ENCODE measurements at regions not wholly inside any gene's neighbourhood (a gene's known extent, or its start where the extent isn't known, plus 50 kb on each side); places are given as distances from the start of the nearest gene placed in this dataset.

- no peak for DNase-seq (ENCODE audit: low read depth in 4 of 4, low spot score in 3 of 4)
These were observed 209.0 kb downstream of the EFHB start for GRCh38 chr3:19725000-19725399.

DNA sequence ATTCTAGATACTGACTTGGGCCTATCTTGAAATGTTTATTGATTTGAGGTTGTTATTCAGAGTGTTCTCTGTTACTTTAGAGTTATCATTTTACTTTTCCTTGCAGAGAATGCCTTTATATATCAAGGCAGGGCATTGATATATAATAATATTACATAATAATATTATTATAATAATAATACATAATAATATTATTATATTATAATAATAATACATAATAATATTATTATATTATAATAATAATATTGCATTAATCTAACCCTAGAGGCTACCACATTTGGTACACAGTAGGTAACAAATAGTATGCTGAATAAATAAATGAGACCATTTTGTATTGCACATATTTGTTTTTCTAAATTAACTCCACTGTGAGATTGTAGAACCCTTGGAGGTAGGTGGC is 216.3 kb downstream of the EFHB start:
- no peak for DNase-seq (ENCODE audit: low read depth in 4 of 4, low spot score in 3 of 4)

DNA sequence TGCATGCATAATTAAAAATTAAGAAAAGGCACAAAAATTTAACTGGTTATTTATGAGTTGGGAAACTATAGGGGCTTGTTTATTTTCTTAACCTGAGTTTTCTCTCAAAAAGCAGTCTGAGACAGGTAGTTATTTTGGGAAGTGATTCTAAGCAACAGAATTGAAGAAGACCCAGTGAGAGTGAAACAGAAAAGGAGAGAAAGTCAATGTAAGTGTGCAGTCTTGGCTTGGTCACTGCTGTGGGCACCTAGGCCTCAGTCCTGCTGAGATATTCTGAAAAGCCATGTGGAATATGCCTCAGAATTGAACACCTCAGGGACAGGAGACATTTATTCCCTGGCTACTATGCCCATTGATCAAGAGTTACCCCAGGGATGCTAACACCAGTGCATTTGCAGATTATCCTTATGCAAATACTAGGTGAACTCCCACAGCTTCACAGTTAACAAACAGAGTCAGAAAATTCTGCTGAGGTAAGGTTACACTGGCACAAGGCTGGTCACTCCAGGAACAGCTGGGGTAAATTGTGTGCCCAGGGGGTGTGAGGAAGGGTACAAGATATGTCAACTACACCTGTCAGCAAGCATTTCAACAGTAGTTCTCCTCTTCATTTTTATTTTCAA is 222.7 kb downstream of the EFHB start:
- no peak for DNase-seq (ENCODE audit: low read depth in 4 of 4, low spot score in 3 of 4)

DNA sequence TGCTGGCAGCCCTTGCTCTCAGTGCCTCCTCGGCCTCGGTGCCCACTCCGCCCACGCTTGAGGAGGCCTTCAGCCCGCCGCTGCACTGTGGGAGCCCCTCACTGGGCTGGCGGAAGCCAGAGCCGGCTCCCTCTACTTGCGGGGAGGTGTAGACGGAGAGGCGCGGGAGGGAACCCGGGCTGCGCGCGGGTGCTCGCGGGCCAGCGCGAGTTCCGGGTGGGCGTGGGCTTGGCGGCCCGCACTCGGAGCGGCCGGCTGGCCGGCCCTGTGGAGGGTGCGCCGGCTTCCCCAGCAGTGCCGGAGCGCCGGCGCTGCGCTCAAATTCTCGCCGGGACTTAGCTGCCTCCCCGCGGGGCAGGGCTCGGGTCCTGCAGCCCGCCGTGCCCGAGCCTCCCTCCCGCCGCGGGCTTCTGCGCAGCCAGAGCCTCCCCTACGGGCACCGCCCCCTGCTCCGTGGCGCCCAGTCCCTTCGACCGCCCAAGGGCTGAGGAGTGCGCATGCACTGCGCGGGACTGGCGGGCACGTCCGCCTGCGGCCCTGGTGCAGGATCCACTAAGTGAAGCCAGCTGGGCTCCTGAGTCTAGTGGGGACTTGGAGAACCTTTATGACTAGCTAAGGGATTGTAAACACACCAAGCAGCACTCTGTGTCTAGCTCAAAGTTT is 231.5 kb downstream of the EFHB start:
- no peak for DNase-seq (ENCODE audit: low read depth in 4 of 4, low spot score in 3 of 4)

GRCh38 chr3:19688767-19689166 is 245.2 kb downstream of the EFHB start:
- no peak for DNase-seq (ENCODE audit: low read depth in 4 of 4, low spot score in 3 of 4)

GRCh38 chr3:19668163-19668562 is 265.9 kb downstream of the EFHB start:
- no peak for DNase-seq (ENCODE audit: low read depth in 4 of 4, low spot score in 3 of 4)

- DNase-seq (ENCODE audit: low read depth in 4 of 4, low spot score in 3 of 4): no peak
These were observed 271.5 kb downstream of the EFHB start for GRCh38 chr3:19662486-19662885.

- no peak for DNase-seq (ENCODE audit: low read depth in 4 of 4, low spot score in 3 of 4)
These were observed 281.7 kb downstream of the EFHB start for GRCh38 chr3:19652336-19652735.

DNA sequence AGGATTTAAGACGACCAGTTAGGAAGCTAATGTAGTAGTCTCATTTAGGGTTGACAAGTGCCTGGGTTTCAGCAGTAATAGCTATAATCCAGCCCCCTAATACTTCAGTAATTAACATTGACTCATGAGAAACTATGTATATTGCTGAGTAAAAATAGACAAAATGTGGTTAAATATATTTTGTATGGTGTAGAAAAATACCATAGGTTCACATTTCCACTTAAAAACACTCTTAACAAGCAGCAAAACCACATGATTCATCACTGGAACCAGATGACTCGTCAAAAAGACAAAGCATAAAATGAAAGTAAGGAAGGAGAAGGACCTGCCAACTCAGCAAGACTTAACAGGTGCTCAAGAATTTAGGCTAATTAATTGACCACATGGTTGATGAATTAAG is 288.9 kb downstream of the EFHB start:
- DNase-seq (ENCODE audit: low read depth in 4 of 4, low spot score in 3 of 4): no peak

- no peak for DNase-seq (ENCODE audit: low read depth in 4 of 4, low spot score in 3 of 4)
These were observed 289.6 kb downstream of the EFHB start for GRCh38 chr3:19644405-19644804.

GRCh38 chr3:19641408-19641807 is 292.6 kb downstream of the EFHB start:
- DNase-seq (ENCODE audit: low read depth in 4 of 4, low spot score in 3 of 4): no peak

DNA sequence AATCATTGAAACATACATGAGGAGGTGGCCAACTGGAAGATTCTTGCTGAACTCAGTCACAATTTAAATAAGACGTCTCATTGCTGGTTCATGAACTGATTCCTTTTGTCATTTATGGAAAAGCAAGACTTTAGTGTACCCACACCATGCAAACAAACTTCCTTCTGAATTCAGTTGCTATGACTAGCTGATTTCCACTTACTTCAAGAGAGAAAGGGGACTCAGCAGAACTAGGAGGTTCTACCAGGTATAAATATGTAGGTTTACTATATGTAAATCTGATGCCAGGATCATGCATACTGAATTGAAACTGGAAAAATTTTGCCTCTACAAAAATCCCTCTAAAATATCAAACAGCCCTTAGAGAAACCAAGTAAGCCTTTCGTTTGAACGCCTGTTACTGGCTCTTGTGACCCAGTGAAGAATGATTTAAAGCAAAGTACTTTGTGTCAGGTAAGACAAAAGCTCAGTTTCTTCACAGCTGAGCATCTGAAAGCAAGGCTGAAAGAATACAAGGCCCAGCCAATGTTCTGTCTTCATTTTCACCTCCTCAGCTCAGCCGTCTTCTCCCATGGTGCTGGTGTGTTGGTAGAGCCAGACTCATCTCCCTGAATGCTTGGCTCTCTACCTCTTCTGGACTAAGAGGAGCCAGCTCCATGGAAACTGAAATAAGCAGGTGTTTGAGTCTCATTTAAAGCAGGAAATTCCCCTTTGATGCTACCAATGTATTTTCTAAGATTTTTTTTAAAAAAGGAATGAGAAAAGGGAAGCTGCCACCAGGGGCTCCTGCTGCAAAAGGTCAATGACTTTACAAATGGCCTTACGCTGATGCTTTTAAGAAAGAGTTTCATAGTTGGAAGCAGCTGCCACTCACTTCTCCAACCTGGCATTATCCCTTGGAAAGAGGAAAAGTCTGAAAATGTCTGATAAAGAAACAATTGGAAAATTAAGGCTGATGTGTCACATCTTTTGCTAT is 301.6 kb downstream of the EFHB start:
- DNase-seq (ENCODE audit: low read depth in 4 of 4, low spot score in 3 of 4): no peak

DNA sequence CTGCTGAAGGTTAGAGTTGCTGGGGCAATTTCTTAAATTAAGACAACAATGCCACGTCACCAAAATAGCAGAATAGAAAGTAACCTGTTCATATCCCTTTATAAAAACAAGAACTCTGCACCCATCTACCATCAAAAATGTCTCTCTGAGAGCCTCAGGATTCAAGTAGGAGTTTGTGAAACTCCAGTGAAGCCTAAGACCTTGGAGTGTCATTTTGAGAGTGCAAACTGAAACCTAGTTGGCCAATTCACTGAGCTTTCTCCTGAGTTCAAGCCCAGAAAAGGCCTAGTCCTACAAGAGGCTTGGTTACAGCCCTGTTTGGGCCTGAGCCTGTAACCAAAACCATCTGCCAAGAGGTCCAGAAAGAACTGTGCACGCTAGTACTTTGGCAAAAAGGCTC is 335.1 kb downstream of the EFHB start:
- DNase-seq (ENCODE audit: low read depth in 4 of 4, low spot score in 3 of 4): no peak

GRCh38 chr3:19596408-19596807 is 337.6 kb downstream of the EFHB start:
- no peak for DNase-seq (ENCODE audit: low read depth in 4 of 4, low spot score in 3 of 4)

- no peak for DNase-seq (ENCODE audit: low read depth in 4 of 4, low spot score in 3 of 4)
These were observed 338.1 kb downstream of the EFHB start for GRCh38 chr3:19595884-19596283.

All from right renal pelvis (tissue), 4 donors.